Right atrium auricular region (tissue), 2 donors: ENCODE measurements at regions not wholly inside any gene's neighbourhood (a gene's known extent, or its start where the extent isn't known, plus 50 kb on each side); places are given as distances from the start of the nearest gene placed in this dataset.

Source experiments
- DNase-seq: peaks from one replicate; pipeline ENCODE4 v3.0.0-alpha.2; 2019; ENCODE audit warnings: low spot score
- H3K27ac ChIP-seq, 2 donors: fragments of 200-600 bp; sonication (generic); 1 replicate in 1 of 2; 2 replicates in 1 of 2; pipeline ENCODE4 v1.5.1; 2016 to 2019
- H3K27me3 ChIP-seq, 2 donors: fragments of 200-600 bp; sonication (generic); one replicate each; pipeline versions ENCODE4 v1.5.1 to v1.6.0; 2017 to 2019
- H3K36me3 ChIP-seq: fragments of 200-600 bp; sonication (generic); one replicate; pipeline ENCODE4 v1.5.1; 2016
- H3K4me1 ChIP-seq, 2 donors: fragments of 200-600 bp; sonication (generic); one replicate each; pipeline versions ENCODE4 v1.5.1 to v1.6.0; 2017 to 2019
- H3K4me3 ChIP-seq, 2 donors: fragments of 200-600 bp; sonication (generic); 1 replicate in 1 of 2; 2 replicates in 1 of 2; pipeline ENCODE4 v1.5.1; 2017 to 2019; ENCODE audit warnings: mild to moderate bottlenecking in 1 of 2, moderate library complexity in 1 of 2
- H3K9me3 ChIP-seq, 2 donors: fragments of 200-600 bp; sonication (generic); one replicate each; pipeline ENCODE4 v1.5.1; 2019
- TF ChIP-seq, protein P1 (sequence below), 2 donors: fragments of 200-600 bp; sonication (generic); IDR thresholded peaks; one replicate each; pipeline ENCODE4 v1.5.1; 2019; ENCODE audit warnings: antibody characterized with exemption in 2 of 2

DNA sequence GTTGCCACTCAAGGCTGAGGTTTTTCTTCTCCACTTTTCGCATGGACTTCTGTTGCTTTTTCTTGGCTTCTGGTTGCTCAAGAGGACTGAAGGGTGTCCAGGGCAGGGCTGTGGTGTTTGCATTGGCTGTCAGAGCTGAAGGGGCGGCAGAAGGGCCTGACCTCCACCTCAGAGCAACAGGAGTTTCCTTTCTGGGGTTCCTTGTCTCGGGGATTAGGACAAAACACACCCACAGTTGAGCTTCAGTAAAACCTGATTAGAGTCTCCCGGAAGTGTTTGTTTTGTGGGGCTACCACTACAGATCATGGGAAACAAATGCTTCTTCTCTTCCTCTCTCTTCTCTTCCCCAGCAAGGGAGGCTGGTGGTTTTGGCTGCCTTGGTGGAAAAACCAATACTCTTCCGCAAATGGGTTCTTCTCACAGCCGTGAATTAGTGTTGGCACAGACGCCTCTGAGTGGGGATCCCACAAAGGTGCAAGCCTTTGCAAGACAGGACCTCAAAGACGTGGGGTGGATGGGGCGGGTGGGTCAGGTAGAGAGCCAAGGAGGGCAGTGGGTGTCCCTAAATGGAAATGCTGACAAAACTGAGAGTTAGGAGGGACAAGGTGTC, 317.7 kb upstream of the TBX3 start:
- H3K4me3 ChIP-seq: no peak overlapping the region
- DNase-seq: no peak
- peaks cover 0 to 4% of the 10 kb centered on the region in 2 donors for H3K4me1 ChIP-seq
- no peaks in the 10 kb centered on the region for H3K27me3 ChIP-seq
- no peaks in the 10 kb centered on the region for H3K9me3 ChIP-seq
- TF ChIP-seq, protein P1, sequence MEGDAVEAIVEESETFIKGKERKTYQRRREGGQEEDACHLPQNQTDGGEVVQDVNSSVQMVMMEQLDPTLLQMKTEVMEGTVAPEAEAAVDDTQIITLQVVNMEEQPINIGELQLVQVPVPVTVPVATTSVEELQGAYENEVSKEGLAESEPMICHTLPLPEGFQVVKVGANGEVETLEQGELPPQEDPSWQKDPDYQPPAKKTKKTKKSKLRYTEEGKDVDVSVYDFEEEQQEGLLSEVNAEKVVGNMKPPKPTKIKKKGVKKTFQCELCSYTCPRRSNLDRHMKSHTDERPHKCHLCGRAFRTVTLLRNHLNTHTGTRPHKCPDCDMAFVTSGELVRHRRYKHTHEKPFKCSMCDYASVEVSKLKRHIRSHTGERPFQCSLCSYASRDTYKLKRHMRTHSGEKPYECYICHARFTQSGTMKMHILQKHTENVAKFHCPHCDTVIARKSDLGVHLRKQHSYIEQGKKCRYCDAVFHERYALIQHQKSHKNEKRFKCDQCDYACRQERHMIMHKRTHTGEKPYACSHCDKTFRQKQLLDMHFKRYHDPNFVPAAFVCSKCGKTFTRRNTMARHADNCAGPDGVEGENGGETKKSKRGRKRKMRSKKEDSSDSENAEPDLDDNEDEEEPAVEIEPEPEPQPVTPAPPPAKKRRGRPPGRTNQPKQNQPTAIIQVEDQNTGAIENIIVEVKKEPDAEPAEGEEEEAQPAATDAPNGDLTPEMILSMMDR (IDR thresholded peaks at IDR 0.05): no peak
- no peak overlapping the region for H3K27ac ChIP-seq
- H3K36me3 ChIP-seq: no peaks in the 10 kb centered on the region

DNA sequence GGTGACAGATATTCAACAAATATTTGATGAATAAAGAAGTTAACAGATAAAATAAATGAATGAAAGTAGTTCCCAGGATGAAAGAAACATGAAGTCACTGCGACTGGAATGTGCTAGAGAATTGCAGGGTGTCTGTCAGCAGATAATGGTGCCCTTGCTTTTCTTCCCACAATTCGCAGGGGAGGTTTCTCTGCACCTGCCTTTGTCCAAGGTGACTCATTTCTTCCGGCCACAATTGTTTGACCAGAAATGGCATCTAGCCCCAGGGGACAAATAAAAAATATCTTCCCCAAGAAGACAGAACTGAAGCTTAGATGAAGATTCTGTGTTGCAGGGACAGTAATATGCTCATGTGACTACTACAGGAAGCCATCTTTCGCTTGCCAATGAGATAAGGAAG, 316.1 kb upstream of the TBX3 start:
- no peak for DNase-seq
- Histone ChIP-seq H3K4me3 (no peak overlapping the region), H3K4me1 (peaks cover 0 to 4% of the 10 kb centered on the region in 2 donors), H3K9me3 (no peaks in the 10 kb centered on the region), H3K27ac (no peak overlapping the region), H3K27me3 (no peaks in the 10 kb centered on the region), H3K36me3 (no peaks in the 10 kb centered on the region)
- TF ChIP-seq, protein P1 (IDR thresholded peaks at IDR 0.05): no peak

DNA sequence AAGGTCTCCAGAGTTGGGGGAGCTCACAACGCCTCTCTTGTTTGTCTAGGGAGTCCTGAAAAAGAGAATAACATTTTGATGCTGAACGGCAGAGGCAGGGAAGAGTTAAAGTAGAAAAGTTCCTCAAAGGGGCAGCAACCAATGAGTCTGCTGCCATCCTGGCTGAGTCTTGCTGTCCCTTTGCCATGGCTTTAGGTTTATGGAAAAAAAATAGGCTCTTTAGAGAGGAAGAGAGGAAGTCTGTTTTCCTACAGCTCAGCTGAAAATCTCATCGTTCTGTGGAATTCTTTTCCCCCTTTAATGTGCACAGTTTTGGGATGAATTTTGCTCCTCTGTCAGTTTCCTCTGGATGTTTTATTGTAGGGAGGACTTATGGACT, 314.8 kb upstream of the TBX3 start:
- H3K9me3 ChIP-seq: no peaks in the 10 kb centered on the region
- peaks cover 0 to 4% of the 10 kb centered on the region in 2 donors for H3K4me1 ChIP-seq
- H3K4me3 ChIP-seq: no peak overlapping the region
- H3K27ac ChIP-seq: no peak overlapping the region
- TF ChIP-seq, protein P1 (IDR thresholded peaks at IDR 0.05): no peak
- no peaks in the 10 kb centered on the region for H3K36me3 ChIP-seq
- H3K27me3 ChIP-seq: no peaks in the 10 kb centered on the region
- no peak for DNase-seq

DNA sequence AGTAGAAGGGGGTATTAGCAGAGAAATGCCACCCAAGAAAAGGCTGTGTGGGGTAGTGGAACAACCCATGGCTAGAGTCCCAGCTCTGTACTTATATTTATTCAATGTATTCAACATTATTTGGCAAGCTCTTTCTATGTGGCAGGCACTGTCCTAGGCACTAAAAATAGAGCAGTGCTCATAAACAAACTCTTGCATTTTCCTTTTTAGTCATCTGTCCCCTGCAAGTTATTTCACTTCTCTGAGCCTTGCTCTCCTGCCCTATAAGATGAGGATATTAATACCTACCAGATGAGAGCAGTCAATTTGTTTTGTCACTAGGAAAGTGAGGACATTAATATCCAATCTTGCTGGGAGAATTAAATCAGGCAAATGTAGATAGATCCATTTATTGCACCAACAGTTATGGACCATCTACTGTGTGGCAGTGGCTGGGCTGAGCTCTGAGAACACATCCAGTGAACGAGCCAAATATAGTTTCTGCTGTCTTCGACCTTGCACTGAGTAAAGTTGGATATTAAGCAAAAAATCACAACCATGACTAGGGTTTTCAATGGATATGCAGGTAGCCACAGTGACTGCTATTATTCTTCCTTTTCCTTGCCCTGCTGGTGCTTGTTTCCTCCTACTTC, 314.3 kb upstream of the TBX3 start:
- TF ChIP-seq, protein P1 (IDR thresholded peaks at IDR 0.05): no peak
- Histone ChIP-seq H3K4me1 (peaks cover 0 to 4% of the 10 kb centered on the region in 2 donors), H3K27me3 (no peaks in the 10 kb centered on the region), H3K9me3 (no peaks in the 10 kb centered on the region), H3K36me3 (no peaks in the 10 kb centered on the region), H3K4me3 (no peak overlapping the region), H3K27ac (no peak overlapping the region)
- DNase-seq: no peak

DNA sequence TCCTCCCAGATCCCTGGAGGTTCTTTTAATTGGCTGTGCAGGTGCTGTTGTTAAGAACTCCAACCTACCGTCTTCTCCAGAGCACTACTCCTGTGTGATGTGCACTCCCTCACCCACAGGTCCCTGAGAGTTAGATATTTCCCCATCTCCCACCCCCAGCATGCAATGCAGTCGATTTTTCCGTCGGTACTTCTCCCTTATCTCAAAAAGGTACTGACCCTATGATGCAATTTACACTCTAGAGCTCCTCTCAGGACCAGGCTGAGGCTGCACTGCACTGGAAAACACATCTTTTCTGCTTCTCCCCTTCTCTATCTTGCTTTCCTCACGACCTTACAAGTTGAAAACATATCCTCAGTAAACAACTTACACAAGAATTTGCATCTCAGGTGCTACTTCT, 312.4 kb upstream of the TBX3 start:
- Histone ChIP-seq H3K4me3 (no peak overlapping the region), H3K9me3 (no peaks in the 10 kb centered on the region), H3K36me3 (no peaks in the 10 kb centered on the region), H3K27ac (no peak overlapping the region), H3K27me3 (no peaks in the 10 kb centered on the region), H3K4me1 (peaks cover 0 to 4% of the 10 kb centered on the region in 2 donors)
- DNase-seq: no peak
- TF ChIP-seq, protein P1 (IDR thresholded peaks at IDR 0.05): no peak

DNA sequence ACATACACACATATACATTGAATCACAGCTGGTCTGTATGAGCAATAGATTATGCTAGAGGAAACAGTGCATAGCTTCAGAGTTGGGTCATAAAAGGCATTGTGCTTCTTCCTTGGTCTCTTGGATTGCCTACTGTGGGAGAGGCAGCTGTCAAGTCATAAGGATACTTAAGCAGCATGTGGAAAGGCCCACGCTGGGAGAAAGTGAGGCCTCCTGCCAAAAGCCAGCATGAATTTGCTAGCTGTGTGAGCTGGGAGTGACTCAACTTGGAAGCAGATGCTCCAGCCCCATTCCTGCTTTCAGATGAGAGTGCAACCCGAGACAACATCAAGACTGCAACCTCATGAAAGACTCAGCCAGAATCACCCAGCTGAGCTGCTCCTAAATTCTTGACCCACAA, 311.9 kb upstream of the TBX3 start:
- Histone ChIP-seq H3K27ac (no peak overlapping the region), H3K36me3 (no peaks in the 10 kb centered on the region), H3K4me1 (peaks cover 0 to 4% of the 10 kb centered on the region in 2 donors), H3K9me3 (no peaks in the 10 kb centered on the region), H3K4me3 (no peak overlapping the region), H3K27me3 (no peaks in the 10 kb centered on the region)
- DNase-seq: no peak
- TF ChIP-seq, protein P1 (IDR thresholded peaks at IDR 0.05): no peak
